HG02938 (cell line): ENCODE measurements at regions not wholly inside any gene's neighbourhood (a gene's known extent, or its start where the extent isn't known, plus 50 kb on each side); places are given as distances from the start of the nearest gene placed in this dataset.
"Not testable (repeated sequence)": the region's sequence is repeated elsewhere in the genome, so short reads cannot be mapped to it uniquely, and the experiment has no call there.

Experiments
- ATAC-seq: cut with Tn5 transposase; IDR thresholded peaks from one replicate; pipeline ENCODE4 v1.9.1; 2021; ENCODE audit warnings: mild to moderate bottlenecking, moderate library complexity; ENCODE audit not compliant: unreplicated experiment

DNA sequence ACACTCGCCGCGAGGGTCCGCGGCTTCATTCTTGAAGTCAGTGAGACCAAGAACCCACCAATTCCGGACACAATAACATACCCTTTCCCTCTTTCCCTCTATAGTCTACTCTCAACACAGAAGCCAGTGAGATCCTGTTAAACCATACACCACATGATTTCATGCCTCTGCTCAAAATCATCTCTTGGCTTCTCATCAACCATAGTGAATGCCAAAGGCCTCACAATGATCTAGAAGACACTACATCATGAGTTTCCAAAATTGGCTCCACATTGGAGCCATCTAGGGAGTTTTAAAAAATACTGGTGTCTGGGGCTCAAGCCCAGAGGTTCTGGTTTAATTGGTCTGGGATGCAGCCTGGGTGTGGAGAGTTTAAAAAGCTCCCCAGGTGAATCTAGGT is 124.5 kb downstream of the EFNB1 start:
- no peak for ATAC-seq

DNA sequence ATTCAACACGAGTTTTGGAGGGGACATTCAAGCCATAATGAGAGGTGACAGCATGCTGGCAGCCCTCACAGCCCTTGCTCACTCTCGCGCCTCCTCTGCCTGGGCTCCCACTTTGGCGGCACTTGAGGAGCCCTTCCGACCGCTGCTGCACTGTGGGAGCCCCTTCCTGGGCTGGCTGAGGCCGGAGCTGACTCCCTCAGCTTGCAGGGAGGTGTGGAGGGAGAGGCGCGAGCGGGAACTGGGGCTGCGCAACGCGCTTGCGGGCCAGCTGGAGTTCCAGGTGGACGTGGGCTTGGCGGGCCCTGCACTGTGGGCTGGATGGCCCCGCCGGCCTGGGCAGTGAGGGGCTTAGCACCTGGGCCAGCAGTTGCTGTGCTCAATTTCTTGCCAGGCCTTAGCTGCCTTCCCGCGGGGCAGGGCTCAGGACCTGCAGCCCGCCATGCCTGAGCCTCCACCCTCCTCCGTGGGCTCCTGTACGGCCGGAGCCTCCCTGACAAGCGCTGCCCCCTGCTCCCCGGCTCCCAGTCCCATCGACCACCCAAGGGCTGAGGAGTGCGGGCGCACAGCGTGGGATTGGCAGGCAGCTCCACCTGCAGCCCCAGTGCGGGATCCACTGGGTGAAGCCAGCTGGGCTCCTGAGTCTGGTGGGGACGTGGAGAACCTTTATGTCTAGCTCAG is 123.3 kb downstream of the EFNB1 start:
- ATAC-seq, result not testable (repeated sequence)

DNA sequence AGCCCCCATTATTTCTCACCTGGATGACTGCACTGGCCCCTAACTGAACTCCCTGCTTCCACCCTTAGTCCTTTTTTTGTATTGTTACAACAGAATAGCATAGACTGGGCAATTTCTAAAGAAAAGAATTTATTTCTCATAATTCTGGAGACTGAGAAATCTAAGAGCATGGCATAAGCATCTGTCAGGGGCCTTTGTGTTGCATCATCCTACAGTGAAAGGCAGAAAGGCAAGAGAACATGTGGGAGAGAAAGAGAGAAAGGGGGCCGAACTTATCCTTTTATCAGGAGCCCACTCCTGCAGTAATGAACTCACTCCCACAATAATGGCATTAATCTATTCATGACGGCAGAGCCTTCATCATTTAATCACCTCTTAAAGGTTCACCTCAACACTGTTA is 122.1 kb downstream of the EFNB1 start:
- ATAC-seq, result no peak

DNA sequence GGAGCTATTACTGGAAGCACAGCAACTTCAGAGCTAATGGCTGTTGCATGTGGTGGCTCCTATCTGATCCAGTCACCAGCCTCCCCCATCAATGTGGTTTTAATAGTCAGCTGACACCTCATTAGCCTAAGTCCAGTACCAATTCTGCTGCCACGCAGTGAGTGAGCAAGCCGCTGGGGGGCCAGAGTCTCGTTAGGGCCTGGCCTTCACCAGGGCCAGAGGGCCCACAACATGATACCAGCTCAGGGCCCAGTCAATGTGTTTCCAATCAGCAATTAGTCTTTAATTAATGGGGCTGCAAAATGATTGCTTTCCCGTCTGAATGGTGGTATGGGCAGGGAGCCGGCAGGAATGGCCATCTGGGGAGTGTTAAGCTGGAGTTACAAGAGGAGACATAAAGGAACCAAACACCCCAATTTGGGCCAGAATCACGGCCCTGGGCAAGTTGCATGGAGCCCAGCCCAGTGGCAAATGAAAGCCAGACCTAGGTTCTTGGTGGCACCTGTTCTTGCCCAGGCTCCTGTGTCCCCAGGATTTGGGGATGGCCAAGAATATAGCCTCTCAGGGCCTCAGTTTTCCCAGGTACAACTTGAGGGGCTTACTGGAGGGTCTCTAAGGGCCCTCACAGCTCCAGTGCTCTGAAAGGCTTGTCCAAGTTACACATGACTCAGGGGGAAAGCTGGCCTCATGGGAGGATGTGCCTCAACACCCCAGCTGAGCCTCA is 119.2 kb downstream of the EFNB1 start:
- ATAC-seq, result no peak

DNA sequence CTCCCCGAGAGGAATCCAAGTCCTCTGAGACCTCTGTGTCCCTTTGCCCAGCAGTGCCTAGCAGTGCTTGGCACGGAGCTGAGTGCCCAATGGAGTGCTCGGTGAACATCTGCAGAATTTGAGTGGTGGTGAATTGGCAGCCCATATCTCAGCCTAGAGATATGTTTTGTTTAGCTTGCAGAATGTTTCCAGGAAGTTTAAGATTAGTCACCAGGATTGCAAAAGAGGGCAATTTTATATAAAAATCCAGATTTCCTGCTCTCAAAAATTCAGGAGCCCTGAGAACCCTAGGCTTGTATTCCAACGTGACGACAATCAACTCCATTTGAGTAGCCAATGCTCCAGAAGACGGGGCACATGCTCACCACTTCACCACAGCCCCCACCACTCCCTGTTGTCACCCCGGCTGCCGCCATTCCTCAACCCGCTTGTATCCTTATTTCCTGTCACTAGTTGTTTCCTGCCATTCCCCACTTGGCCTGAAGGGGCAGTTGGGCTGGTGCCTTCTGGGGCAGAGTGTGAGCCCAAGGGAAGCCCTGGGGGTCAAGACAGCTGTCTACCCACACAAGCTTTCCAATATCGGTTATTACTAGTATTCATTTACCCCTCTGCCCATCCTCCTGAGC is 116.9 kb downstream of the EFNB1 start:
- ATAC-seq, result no peak

DNA sequence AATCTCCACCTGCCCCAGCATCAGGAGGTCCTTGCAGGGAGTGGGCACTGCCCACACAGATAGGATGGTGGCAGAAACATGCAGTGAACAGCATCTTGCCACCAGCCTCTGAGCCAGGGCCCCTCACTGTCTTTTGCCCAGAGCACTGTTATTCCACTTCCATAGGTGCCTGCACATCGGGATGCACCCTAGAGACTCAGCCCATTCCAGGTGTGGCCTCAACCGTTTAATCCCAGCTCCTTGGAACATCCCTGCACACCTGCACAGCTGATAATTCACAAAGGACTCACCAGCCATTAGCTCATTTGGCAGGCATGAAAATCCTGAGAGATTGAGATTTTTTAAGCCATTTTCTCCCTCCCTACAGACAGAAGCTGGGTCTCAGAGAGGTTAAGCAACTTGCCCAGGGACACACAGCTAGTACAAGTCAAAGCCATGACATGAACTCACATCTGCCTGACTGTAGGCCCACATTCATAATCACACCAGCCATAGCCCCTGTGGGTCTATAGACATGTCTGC is 116.3 kb downstream of the EFNB1 start:
- ATAC-seq, result no peak

DNA sequence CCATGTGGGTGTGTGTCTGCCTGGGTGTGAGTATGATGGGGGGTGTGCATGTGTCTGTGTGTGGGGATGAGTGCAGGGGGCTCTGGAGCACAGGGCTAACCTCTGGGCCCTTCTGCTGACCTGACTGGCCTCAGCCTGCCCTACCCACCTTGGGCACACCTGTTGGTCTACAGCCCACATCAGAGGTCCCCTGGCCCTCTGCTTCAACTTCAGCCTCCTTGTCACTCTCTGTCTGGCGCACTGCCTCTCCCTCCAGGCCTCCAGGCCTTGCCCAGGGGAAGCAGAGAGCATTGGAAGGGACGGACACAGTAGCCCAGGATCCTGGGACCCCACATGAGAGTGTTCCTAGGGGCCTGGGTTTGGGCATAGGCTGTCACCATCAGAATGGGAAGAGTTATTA is 115.4 kb downstream of the EFNB1 start:
- no peak for ATAC-seq

DNA sequence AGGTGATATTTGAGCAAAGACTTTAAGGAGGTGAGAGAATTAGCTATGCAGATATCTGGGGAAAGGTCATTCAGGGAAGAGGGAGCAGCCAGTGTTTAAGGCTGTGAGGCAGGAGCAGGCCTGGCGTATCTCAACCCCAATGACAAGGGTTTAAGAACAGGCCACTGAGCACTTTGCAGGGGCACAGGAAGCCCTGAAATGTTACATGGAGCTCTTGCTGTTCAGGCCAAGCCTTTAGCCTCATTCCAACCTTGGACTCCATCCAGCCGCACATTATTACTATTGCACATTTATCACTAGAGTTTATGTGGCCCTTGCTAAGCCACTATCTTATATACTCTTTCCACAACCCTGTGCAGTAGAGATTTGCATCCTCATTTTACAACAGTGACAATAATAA is 114.0 kb downstream of the EFNB1 start:
- no peak for ATAC-seq

DNA sequence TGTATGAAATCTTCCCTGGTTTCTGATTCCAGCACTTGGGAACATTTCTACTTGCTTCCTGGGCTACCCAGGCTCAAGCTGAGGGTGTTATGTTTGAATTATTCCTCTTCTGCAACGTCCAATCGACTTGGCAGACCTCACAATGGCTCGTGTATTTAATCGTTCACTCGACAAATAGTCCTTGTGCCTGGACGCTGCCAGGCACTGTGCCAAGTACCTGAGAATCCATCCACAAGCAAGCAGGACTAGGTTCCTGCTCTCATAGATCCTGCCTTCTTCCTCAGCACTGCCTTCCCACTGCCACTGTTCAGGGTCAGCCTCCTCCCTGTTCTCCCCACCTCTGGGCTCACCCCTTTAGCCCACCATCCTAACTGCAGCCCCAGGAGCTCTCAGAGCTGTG is 113.3 kb downstream of the EFNB1 start:
- no peak for ATAC-seq

DNA sequence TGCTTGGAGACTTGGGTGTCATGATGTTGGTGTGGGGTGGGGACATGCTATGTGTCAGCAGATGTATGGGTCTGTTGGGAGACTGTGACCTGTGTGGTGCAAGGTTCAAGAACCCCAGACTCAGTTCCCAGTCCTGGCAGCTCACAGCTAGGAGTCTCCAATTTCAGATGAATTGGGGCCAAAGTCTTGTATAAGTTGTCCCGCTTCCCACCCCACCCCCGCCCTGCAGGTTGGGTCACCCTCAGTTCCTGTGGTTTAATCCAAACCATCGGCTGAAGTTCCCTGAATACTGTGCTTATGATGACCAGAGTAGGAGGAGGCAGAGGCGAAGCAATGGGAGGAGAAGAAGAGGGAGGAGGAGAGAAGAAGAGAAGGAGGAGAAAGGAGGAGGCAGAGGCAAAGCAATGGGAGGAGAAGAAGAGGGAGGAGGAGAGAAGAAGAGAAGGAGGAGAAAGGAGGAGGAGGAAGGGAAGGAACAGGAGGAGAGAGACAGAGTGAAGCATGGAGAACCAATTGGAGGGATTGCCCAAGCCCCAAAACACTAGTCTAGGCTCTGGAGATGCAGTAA is 112.6 kb downstream of the EFNB1 start:
- ATAC-seq, result no peak

DNA sequence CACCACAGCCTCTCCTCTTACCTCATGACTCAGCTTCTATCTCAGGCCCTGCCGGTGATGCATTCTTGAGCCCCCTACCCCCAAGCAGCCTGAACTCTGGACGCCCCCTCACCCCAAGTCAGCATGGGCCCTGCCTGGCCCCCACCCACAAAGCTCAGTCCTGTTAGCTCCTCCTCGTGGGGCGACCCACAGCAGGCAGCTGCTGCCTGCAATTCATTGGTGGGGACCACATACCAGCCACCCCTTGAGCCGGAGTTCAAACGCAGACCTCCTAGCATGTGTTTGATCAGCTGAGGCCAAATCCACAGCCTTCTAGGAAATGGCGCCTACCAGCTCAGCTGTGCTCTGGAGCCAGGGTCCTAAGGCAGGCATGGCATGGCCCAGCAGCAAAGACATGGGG is 111.8 kb downstream of the EFNB1 start:
- ATAC-seq, result no peak

DNA sequence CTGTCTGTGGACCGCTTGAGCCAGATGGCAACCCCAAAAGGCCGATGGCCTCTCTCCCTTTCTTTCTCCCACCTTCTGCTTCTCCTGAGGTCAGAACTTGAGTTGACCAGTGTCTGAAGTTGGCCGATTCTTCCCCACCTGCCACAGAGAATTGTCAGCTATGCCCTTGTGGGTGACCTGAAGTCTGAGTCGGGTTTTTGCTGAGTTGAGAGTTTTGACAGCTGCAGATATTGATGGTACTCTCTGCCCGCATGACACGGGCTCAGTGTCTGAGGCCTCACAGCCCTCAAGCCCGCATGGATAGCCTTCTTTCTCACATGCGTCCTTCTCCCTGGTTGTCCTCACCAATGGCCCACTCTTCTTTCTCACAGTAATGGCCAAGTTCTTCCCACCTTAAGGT is 111.0 kb downstream of the EFNB1 start:
- ATAC-seq, result no peak

DNA sequence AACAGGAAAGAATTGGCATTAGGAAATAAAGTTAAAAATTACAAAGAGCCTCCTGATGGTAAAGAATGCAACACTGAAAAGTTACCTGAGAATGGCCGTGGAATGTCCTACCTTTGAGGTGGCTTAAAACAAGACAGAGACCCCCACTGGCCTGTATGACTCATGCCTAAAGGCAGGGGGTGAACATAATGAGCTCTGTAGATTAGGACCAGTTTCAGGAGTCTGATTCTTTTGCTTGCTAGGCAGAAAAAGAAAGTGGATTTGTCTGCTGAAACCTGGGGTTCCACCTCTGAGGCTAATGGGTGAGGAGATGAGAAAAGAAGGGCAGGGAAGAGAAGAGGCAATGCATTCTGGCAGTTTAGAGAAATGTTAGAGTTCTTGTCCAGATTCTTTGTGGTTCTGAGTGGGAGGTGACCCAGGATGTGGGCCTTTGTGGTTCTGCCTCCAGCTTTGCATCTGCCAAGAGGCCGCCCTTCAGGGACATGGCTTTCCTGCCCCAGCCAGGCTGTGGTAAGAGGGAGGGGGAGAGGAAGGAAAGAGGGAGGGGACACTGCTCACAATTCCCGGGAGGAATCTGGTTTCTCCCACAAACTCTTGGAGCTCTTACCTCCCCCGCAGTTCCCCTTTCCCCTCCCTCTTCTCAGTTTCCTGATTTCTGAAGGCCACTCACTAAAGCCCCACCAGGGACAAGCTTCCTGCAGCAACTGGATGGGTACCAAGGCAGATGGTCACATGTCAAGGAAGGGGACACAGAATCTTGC is 109.6 kb downstream of the EFNB1 start:
- ATAC-seq, result no peak

DNA sequence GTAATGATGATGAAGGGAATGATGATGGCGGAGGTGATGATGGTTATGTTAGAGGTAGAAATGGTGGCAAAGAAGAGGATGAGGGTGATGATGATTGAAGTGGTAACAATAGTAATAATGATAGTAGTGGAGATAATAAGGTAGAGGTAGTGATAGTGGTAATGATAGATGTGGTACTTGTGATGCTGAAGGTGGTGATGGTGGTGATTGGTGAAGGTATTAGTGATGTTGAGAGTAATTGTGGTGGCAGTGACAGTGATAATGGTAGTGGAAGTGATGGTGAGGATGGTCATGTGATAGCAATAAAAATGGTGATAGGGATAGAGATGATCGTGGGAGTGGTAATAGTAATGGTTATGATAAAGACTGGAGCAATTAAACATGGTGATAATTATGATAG is 108.8 kb downstream of the EFNB1 start:
- no peak for ATAC-seq

DNA sequence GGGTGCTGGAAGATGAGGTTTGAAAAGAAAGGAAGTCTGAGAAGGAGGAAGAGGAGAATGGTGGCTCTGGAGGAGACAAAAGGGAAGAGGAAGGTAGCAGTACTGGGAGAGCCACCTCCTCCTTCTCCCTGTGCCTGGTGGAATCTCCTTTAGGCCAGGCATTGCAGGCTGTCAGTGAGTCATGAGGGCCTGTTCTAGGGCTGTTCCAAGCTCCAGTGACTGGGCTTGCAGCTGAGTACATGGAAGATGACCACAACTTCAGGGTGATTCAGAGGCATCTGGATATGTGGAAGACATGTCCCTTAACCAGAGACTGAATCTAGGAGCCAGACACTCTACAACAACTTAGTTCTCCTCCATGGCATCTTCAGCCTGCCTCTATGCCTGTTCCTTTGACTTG is 107.8 kb downstream of the EFNB1 start:
- ATAC-seq, result no peak

DNA sequence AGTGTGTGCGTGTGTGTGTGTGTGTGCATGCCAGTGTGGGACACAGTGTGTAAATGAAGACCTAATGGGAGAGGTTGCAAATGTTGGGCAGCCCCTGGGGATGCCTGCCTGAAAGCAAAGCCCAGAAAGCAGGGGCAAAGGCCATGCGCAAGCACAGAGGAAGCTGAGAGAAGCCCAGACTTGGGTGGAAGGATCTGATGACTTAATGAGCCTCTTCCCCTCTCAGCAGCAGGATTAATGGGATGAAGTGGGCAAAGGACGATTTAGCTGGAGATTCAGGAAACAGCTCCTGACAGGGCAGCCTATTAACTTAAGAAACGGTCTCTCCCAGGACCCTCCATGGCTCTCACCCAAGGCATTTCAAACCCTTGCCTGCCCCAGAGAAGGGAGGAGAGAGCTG is 107.3 kb downstream of the EFNB1 start:
- ATAC-seq, result no peak

DNA sequence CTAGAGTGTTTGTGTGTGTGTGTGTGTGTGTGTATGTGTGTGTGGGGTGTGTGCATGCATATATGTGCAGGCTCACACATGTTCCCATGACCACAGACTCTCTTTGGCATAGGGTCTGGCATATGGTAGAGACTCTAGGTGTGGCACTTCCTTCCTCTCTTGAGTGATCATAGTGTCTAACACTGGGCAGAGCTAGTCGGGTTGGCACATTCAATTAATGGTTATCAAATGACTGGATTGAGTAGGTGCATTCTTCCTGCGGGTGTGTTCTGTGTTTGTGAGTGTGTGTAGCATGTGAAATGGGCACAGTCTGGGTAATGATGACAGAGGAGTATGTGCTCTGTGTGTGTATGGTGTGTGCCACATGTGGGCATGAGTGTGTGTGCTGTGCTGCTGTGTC is 106.5 kb downstream of the EFNB1 start:
- no peak for ATAC-seq

DNA sequence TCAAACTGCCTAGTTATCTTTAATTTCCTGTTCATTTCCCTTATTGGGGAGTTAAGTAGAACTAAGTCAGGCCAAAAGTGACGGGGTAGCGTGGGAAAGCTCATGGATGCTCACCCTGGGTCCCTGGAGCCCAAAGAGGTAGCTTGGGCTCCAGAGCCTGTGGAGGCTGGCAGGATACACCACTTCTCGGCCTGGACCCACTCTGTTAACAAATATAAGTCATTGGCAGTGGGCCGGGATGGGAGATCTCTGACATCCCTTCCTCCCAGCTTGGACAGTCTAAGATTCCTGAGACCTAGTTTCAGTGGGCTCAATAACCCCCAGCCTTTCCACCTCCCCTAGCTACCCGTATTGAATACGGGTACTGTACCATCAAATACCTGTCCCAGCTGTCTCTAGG is 106.1 kb downstream of the EFNB1 start:
- no peak for ATAC-seq

DNA sequence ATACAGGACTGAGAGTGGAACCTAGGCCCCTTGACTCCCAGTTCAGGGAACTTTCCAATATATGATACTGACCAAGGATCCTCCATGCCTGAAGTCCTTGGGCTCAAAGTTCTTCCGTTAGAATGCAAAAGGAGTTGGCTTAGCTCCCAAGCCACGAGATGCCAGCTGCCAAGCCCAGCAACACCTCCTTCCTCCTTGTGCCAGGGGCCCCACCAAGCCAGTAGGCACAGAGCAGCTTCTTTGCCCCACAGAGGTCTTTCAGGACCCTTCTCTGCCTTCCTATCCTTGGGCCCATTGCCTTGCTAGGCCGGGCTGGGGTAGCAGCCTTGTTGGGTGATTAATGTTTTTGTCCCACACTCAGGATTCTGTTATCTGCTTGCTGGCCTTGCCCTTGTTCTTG is 105.6 kb downstream of the EFNB1 start:
- no peak for ATAC-seq

DNA sequence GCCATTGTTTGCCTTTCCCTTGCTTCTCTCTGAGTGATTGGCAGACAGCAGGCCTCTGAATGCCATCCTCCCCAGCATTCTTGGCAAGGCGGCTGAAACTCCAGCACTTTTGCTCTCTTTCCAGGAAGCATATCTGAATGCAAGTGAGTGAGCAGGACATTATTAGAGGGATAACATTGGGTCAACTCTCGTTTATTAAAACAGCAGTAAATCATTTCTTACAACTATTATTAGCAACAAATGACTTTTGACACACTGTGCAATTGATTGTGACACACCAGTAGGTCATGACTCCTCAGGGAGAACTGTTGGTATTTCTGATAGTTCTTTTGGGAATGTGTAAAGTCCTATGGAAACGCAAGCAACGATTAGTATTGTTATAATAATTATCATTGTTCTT is 103.8 kb downstream of the EFNB1 start:
- ATAC-seq, result no peak

DNA sequence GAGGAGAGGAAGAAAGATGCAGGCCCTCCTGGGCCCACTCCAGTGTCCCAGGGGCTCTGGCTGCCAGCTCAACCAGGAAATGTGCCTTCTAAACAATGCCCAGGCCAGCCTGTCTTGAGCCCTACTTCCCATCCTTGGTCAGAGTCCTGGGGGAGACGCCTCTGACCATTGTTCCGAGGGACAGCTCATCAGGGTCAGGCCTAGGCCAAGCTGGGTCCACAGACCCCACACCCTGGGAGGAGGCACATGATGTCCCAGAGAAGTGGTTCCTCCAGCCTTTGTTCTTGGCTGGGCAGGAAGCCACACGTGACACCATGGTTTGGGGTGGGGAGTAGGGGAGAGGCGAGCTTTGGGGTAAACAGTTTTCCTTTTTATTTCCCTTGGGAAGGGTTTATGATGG is 102.5 kb downstream of the EFNB1 start:
- no peak for ATAC-seq
